GM06990 (cell line): ENCODE measurements at regions not wholly inside any gene's neighbourhood (a gene's known extent, or its start where the extent isn't known, plus 50 kb on each side); places are given as distances from the start of the nearest gene placed in this dataset.

Experiments used
- DNase-seq: peaks from one replicate; pipeline ENCODE4 v3.0.0-alpha.2; 2011; ENCODE audit not compliant: insufficient read length; ENCODE audit errors: extremely low read depth
- H3K27me3 ChIP-seq: replicated peaks from 2 replicates; pipeline ENCODE4 v1.6.0; 2011; ENCODE audit warnings: low read length; ENCODE audit not compliant: control insufficient read depth, insufficient read depth
- H3K36me3 ChIP-seq: 2 replicates; pipeline ENCODE4 v1.5.1; 2011; ENCODE audit warnings: low read length; ENCODE audit not compliant: control insufficient read depth, insufficient read depth
- H3K4me3 ChIP-seq: replicated peaks from 2 replicates; pipeline ENCODE4 v1.5.1; 2011; ENCODE audit warnings: low read depth, mild to moderate bottlenecking, control low read depth, low read length
- CTCF ChIP-seq: IDR thresholded peaks from 2 replicates; pipeline ENCODE4 v1.5.1; 2011; ENCODE audit warnings: low read length, control low read depth, mild to moderate bottlenecking, inconsistent platforms; ENCODE audit not compliant: insufficient read depth, poor library complexity, severe bottlenecking

- Histone ChIP-seq H3K27me3 (no peaks in the 10 kb centered on the region), H3K36me3 (no peaks in the 10 kb centered on the region)
Observed at GRCh38 chr3:159861369-159861987, 127.2 kb upstream of the IL12A start.

GRCh38 chr3:159865041-159865579 lies 123.5 kb upstream of the IL12A start:
- no peak overlapping the region for H3K4me3 ChIP-seq
- no peak for DNase-seq
- no peaks in the 10 kb centered on the region for H3K36me3 ChIP-seq
- TF ChIP-seq CTCF, result no peak
- H3K27me3 ChIP-seq, result no peaks in the 10 kb centered on the region

More at GRCh38 chr3:159861369-159861987, 127.2 kb upstream of the IL12A start:
- H3K4me3 ChIP-seq, result 0 out of 2 replicates have a peak overlapping the region, but pooled peaks have one; percentile 5
- no peak for TF ChIP-seq CTCF
- DNase-seq, result peak; percentile 44

- no peaks in the 10 kb centered on the region for H3K36me3 ChIP-seq
- no peak overlapping the region for H3K4me3 ChIP-seq
- no peak for DNase-seq
- H3K27me3 ChIP-seq, result no peaks in the 10 kb centered on the region
- TF ChIP-seq CTCF, result no peak
Observed at GRCh38 chr3:159866201-159866746, 122.4 kb upstream of the IL12A start.

- Histone ChIP-seq H3K27me3 (no peaks in the 10 kb centered on the region), H3K36me3 (no peaks in the 10 kb centered on the region), H3K4me3 (no peak overlapping the region)
- no peak for TF ChIP-seq CTCF
- DNase-seq, result no peak
Observed at GRCh38 chr3:159867372-159867771, 121.3 kb upstream of the IL12A start.

GRCh38 chr3:159870723-159871122 lies 117.9 kb upstream of the IL12A start:
- no peak for TF ChIP-seq CTCF
- no peak for DNase-seq
- no peak overlapping the region for H3K4me3 ChIP-seq
- no peaks in the 10 kb centered on the region for H3K27me3 ChIP-seq
- H3K36me3 ChIP-seq, result no peaks in the 10 kb centered on the region
